HEK293T (cell line): ENCODE measurements at regions not wholly inside any gene's neighbourhood (a gene's known extent, or its start where the extent isn't known, plus 50 kb on each side); places are given as distances from the start of the nearest gene placed in this dataset.

Experiments used
- BHLHE40 ChIP-seq: fragments of 450-650 bp; IDR thresholded peaks from 2 replicates; pipeline ENCODE4 v1.6.1; 2016; ENCODE audit warnings: mild to moderate bottlenecking, moderate library complexity, borderline replicate concordance
- FOXK2 ChIP-seq: fragments of 450-650 bp; IDR thresholded peaks from 2 replicates; pipeline ENCODE4 v1.6.1; 2016; ENCODE audit warnings: mild to moderate bottlenecking
- FOXM1 ChIP-seq: fragments of 450-650 bp; IDR thresholded peaks from 2 replicates; pipeline ENCODE4 v1.6.1; 2017; ENCODE audit warnings: mild to moderate bottlenecking, borderline replicate concordance
- HDGF ChIP-seq: fragments of 450-650 bp; IDR thresholded peaks from 2 replicates; pipeline ENCODE4 v1.6.1; 2017; ENCODE audit warnings: antibody characterized with exemption, borderline replicate concordance
- L3MBTL2 ChIP-seq: fragments of 450-650 bp; conservative IDR thresholded peaks from 2 replicates; pipeline ENCODE4 v1.6.1; 2016; ENCODE audit warnings: mild to moderate bottlenecking
- NFRKB ChIP-seq: fragments of 450-650 bp; IDR thresholded peaks from 2 replicates; pipeline ENCODE4 v1.6.1; 2016; ENCODE audit warnings: mild to moderate bottlenecking, moderate library complexity
- SP1 ChIP-seq: fragments of 450-650 bp; IDR thresholded peaks from 2 replicates; pipeline ENCODE4 v1.6.1; 2017
- SUZ12 ChIP-seq: fragments of 450-650 bp; IDR thresholded peaks from 2 replicates; pipeline ENCODE4 v1.6.1; 2016; ENCODE audit warnings: mild to moderate bottlenecking

GRCh38 chr6:21912151-21912832 lies 318.7 kb downstream of the SOX4 start:
- TF ChIP-seq L3MBTL2 (no peak), SUZ12 (no peak), BHLHE40 (no peak), FOXM1 (no peak), HDGF (no peak), FOXK2 (no peak), NFRKB (no peak), SP1 (no peak)
